ENCODE measurements at regions not wholly inside any gene's neighbourhood (a gene's known extent, or its start where the extent isn't known, plus 50 kb on each side); places are given as distances from the start of the nearest gene placed in this dataset.
"Not testable (repeated sequence)": the region's sequence is repeated elsewhere in the genome, so short reads cannot be mapped to it uniquely, and the experiment has no call there.

DNA sequence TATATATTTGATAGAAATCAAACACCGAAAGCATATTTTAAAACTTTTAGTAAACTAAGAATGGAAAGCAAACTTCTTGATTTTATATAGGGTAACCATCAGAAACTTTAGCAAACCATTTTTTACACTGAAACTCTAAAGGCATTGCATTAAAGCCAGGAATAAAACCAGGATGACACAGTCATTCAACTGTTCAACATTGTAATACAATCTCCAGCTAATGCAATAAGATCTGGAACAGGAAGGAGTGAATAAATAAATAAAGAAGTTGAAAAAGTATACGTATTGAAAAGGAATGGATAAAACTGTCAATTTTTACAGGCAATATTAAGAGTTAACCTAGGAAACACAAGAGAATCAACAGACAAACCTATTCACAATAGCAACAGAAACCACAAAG is 181.9 kb upstream of the TTC14 start:
- no peak for DNase-seq (ENCODE audit: low spot score)

DNA sequence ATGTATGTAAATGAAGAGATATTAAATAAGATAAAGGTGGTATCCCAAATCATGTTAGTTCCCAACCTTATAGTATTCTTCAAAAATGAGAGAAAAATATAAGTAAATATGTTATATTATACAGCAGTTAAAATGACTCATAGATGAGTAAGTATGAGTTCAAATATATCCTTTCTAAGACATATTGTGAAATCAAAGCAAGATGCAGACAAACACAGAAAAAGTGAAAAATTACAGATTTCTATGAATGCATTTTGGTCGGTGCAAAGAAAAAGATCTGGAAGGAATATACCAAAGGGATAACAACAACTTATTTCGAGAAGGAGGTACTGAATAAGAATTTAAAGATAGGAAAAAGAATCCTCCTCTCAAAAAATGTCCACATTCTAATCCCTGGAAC is 181.2 kb upstream of the TTC14 start:
- no peak for DNase-seq (ENCODE audit: low spot score)

DNA sequence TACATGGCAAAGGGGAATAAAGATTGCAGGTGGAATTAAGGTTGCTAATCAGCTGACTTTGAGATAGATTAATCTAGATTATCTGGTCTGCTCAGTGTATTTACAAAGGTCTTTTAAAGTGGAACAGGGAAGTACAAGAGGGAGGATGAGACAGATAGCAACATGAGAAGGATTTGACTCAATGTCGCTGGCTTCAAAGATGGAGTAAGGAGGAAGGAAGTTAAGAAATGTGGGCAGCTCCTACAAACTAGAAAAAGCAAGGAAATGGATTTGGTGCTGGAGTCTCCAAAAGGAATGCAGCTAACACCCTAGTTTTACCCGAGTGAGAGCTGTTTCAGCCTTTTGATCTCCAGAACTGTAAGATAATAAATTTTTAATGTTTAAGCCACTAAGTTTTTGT is 180.7 kb upstream of the TTC14 start:
- no peak for DNase-seq (ENCODE audit: low spot score)

DNA sequence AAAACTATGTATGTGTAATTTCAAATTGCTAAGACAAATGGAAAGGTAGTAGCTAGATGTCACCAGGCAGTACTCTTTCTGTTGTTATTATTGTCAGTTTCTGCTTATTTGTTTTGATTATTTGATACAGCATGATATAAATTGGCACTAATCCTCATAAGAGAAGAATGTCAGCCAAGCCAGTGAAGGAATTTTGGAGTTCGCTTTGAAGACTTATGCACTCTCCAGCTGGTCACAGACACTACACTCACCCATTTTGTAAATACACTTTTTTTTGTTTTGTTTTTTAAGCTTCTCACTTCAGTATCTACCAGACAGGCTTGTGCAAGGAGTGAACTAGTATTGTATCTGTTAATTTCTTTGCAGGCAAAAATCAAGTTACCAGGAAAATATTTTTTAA is 180.2 kb upstream of the TTC14 start:
- no peak for DNase-seq (ENCODE audit: low spot score)

DNA sequence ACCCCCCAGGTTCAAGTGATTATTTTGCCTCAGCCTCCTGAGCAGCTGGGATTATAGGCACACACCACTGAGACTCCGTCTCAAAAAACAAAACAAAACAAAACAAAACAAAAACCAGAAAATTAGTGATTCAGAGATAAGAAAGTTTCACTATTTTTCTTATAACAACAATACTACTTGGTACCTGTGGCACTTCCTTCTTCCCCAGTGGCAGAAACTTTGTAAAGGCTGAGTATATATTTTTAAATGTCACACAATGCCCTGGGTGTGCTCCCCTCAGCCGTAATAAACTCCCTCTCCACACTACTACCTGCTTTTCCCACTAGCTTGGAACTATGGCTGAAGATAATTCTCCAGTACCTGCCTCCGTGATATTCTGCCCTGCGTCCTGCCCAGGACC is 177.7 kb upstream of the TTC14 start:
- DNase-seq (ENCODE audit: low spot score), result not testable (repeated sequence)

DNA sequence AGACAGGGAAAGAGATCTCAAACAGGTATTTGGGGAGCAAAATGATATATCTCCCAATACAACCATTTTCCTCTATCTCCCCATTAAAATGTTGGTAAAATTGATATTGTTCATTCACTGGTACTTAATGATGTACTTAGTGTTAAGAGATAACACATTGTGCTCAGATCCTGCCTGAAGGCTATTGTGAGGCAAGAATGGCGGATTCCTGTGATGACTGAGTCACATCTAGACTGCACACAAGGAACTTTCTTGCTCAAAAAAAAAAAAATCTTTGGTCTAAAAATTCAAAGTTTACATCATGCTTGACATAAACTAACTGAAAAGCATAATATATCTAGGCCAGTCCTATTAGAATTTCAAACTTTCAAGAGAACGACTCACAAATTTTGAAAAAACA is 171.1 kb upstream of the TTC14 start:
- no peak for DNase-seq (ENCODE audit: low spot score)

DNA sequence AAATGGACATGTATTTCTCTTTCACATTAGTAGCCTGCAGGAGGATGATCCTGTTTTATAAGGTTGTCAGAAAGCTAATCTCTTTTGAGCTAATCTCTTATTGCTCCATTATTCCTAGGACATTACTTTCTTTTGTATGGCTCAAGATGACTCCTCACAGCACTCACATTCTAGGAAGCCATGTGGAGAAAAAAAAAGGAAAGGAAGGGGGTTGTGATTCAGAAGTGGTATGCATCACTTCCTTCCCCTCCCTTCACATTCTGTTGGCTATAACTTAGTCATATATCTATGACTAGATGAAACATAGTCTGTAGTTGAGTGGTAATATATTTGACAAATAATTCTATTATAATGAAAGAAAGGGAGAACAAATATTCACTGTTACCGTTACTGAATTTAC is 168.8 kb upstream of the TTC14 start:
- DNase-seq (ENCODE audit: low spot score), result no peak

DNA sequence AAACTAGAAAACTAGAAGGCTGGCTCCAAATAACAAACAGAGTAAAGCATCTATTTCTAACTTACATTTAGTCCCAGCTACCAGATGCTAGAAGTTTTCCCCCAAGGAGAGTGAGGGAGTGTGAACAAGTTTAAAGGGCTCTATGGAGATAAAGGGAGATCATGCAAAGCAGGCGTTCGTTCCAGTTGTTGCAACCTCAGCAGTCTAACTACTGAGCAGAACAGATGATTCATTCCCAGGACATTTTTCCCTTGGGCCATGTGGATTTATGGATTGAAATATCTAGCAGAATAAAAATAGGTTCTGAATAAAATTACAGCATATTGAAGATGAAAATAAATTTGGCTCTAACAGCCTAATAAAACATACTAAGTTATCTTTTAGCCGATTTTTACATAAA is 154.8 kb upstream of the TTC14 start:
- no peak for DNase-seq (ENCODE audit: low spot score)

DNA sequence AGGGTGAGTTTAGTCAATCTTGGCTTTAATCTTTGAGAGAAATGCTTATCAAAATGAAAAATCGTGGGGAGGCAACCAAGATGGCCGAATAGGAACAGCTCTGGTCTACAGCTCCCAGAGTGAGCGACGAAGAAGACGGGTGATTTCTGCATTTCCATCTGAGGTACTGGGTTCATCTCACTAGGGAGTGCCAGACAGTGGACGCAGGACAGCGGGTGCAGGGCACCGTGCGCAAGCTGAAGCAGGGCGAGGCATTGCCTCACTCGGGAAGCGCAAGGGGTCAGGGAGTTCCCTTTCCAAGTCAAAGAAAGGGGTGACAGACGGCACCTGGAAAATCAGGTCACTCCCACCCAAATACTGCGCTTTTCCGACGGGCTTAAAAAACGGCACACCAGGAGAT is 153.6 kb upstream of the TTC14 start:
- DNase-seq (ENCODE audit: low spot score), result not testable (repeated sequence)

DNA sequence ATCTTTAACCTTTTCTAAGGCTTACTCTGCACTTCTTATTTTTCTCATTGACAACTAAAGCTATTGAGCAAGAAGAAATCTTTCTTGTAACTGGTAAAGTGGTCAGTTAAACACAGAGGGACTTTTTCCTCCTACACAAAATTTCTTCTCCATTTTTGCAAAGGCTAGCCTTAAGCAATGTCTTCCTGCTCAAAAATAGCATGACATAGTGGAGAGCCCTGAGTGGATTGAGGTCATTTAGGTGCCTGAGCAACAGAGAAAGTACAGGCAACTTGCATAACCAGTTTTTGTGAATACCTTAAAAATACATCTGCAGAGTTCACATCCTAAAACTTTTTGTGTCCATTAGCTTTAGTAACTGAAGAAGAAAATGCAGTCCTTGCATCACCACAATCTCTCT is 144.7 kb upstream of the TTC14 start:
- DNase-seq (ENCODE audit: low spot score), result no peak

DNA sequence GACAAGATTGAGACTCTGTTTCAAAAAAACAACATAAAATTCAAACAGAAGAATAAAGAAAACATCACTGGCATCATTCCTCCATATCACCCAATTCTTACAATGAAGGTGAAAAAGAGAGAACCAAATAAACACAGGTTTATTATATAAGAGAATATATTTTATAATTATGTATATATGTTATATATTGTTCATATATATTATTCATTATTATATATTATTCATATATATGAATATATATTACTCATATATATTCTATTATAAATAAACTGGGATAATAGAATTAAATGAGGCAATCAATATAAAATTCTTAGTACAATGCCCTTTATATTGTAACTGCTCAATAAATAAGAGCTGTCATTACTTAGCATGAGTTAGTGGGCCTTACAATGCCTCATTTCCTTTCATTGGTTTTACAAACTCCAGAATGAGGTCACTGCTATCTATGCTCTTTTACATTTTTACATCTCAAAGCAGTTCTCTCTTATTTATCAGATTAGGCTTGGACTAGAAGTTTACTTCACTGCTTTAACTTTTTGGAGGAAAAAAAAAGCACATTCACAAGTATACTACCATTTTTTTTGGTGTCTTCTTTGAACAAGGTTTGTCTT is 135.5 kb upstream of the TTC14 start:
- DNase-seq (ENCODE audit: low spot score), result no peak

DNA sequence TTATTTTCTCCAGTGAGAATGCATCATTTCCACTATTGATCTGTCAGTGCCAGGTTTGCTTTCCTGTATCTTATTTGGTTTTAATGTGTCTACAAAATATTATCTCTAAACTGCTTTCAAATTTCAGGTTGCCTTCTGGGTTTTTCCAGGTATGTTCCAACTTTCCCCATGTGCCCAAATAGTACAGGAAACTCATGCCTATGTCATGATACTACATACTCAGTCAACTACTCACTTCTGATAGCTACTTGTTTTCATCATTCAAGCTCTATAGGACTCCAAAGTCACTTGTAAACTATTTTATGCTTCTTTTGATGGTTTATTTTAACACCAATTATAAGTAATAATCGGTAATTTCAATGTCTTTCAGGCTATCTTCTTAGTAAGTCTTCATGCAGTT is 134.8 kb upstream of the TTC14 start:
- no peak for DNase-seq (ENCODE audit: low spot score)

DNA sequence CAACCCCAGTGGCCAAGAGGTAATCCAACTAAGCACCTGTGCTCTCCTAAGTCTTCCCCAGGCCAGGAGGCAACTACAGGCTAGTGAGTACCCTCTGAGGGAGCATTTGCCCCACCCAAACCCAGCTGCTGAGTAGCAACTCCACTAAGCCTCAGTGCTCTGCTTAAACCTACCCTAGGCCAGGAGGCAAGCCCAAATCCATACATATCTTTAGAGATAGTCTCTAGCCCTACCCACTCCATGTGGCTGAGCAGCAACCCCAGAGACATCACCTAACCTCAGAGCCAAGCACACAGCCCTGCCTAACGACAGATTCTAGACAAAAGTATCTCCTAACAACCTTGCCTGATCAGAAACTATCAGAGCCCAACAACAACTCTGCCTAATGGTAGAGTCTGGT is 132.8 kb upstream of the TTC14 start:
- DNase-seq (ENCODE audit: low spot score), result no peak

DNA sequence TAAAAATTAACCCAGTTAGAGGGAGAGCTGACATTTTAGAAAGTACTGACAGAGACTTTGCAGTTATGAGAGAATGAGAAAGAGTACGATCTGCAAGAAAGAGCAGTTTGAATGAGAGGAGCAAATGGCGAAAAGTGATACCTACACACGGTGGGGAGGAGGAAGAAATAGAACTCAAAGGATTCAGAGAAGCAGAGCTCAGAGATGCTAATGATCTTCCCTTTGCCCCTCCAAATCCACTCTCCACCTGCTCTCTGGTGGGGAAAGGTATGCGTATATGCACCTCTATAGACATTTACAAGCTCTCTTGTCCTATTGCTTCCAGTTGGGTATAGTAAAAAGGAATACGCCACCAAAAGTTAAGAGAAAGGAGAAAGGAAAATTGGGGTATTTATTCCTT is 123.3 kb upstream of the TTC14 start:
- DNase-seq (ENCODE audit: low spot score), result no peak

DNA sequence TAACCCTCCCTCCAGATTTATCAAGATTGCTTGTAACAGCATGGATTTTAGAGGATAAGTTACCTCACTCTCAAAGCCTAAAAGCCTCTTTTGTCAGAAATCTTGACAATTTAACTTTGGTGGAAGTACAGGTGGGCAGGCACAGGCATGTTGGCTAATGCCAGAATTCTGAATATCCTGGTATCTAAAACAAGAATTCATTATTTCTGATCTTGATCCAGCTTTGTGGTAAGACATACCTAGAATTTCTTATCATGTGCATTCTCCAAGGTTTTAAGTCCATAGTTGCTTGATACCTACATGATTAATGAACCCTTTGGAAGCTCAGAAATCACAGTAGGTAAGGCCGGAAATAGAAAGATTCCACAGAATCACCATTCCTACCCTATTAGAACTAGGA is 109.9 kb upstream of the TTC14 start:
- no peak for DNase-seq (ENCODE audit: low spot score)

DNA sequence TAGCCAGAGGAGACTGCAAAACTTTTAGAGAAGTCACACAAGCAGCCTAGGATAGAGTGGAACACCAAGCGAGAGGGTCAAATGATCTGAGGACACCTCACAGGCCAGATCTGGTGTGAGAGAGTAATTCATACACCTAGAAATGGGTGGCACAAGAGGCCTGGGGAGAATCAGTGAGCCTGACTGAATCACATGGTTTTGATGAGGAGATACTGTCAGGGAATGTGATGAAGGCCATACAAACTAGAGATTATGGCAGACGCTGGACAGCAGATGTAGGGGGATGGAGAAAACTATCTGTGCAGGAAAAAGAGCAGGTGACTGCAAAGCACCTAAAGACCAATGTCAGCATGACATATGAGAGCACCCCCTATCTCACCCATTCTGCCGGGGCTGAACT is 105.0 kb upstream of the TTC14 start:
- DNase-seq (ENCODE audit: low spot score), result no peak

DNA sequence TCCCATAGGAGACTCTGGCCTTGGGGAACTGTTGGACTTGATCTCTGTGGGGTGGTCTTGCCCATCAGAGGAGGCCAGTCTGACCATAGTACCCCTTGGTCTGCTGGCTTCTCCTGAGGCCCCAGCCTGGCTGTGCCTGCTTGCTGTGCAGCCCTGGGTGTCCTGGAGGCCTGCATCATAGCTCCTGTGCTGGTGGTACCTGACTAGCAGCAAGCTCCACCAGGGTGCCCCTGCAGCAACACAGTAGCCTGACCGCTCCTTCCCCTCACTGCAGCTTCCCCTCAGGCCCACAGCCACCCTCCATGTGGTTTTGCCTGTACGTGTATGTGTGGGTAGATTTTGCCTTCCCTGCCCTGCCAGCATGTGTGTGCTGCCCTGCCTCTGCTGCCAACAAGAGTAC is 85.6 kb upstream of the TTC14 start:
- no peak for DNase-seq (ENCODE audit: low spot score)

DNA sequence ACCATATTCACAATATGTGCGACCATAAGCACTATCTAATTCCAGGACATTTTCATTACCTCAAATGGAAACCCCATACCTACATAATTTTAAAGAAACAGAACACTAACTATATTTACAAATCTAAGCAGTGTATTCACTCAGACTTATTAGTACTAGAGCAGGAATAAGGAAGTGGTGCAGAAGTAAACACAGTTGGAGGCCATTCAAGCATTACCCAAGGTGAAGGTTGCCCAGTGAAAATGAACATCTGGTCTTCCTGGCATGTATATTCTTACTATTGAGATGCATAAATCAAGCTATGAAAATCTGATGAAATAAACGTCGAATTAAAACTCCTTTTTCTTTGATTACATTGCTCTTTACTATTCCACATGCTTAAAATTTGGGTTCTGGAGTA is 78.9 kb upstream of the TTC14 start:
- DNase-seq (ENCODE audit: low spot score), result no peak

DNA sequence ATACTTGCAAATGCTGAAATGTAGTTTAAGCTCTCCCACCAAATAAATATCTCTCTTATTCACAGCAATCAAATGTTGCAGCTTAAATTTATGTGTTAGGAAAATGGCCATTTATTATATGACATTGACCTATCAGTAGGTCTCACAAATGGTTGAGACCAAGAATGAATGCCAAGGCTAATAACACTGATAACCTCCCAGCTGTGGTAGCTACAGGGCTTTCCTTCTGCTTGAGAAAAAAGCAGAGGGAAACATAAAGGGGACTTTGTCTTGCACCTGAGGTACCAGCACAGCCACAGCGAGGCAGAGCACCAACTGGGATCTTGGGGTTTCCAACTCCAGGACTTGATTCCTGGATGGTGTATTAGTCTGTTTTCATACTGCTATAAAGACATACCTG is 73.1 kb upstream of the TTC14 start:
- DNase-seq (ENCODE audit: low spot score), result no peak

DNA sequence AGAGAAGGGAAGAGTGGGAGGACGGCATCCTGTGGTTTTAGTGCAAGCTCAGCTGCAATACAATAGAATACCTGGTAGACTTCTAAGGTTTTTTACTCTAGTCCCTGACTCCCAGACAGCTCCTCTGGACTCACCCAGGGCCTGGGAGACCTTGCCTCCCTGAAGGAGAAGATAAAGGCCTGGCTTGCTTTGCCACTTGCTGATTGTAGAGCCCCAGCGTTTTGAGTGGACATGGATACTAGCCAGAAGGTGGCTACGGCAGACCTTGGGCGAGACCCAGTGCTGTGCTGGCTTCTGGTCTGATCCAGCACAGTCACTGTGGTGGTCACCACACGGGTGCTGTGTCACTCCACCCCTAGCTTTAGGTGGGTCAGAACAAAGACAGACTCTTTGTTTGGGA is 72.2 kb upstream of the TTC14 start:
- DNase-seq (ENCODE audit: low spot score), result no peak

DNA sequence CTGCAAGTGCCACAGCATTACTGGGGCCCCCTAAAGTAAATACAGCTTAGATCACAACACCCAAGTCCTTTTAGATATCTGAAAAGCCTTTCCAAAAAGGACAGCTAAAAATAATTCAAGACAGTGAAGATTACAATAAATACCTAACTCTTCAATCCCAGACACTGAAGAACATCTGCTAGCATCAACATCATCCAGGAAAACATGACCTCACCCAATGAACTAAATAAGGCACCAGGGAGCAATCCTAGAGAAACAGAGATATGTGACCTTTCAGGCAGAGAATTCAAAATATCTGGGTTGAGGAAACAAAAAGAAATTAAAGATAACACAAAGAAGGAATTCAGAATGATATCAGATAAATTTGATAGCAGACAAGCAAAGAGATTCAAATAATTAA is 71.7 kb upstream of the TTC14 start:
- no peak for DNase-seq (ENCODE audit: low spot score)

DNA sequence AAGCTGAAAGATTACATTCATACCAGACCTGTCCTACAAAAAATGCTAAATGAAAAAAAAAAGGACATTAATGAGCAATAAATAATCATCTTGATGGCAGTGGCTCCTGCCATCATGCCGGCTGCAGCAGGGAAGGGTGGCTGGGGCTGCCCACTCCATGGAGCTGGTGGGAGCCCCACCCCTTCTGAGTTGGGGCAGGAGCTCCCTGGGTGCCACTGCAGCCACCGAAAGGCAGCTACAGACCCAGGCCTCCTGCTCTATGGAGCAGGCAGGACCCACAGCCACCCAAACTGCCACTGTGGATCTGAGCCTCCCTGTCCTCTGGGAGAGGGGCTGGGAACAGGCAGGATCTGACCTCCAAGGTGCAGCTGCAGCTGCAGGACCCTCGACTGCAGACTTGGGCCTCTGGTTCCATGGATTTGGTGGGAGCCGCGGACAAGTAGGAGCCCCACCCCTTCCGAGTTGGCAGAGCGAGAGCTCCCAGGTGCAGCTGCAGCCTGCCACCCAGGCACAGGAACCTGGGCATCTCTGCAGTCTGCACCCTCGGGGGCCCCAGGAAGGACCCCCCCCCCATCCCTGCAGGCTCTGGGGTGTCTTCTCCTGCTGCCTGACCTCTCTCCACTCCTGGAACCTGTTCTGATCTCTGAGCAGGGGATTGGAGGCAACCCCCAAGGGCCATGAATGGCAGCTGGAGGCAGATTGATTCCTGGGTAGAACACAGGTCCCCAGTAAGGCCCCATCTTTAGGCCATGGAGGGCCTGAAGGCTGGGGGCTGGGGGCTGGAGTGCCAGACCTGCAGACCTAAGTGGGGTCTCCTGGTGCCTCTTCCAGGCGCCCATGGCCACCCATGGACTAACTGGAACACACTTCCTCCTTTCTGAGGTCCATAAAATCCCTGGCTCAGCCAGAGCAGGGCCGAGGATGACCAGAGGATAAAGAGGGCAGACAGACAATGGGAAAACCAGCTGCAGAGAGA is 70.4 kb upstream of the TTC14 start:
- DNase-seq (ENCODE audit: low spot score), result no peak

DNA sequence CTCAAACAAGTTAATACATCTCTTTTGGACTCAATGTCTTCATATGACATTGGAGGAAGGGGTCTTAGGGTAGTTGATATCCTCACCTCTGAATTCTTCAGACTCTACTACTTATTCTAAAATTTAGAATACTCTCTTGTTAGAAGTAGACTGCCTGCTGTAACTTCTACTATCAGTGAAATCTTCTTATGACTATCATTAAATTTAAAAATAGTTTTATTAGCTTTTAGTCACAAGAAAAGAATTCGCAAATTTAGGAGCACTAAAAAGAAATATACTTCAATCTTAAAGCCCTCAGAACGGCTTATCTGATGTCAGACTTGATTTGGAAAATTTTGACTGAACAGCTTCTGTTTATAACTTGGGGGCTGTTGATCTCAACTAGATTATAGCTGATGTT is 67.1 kb upstream of the TTC14 start:
- DNase-seq (ENCODE audit: low spot score), result no peak

DNA sequence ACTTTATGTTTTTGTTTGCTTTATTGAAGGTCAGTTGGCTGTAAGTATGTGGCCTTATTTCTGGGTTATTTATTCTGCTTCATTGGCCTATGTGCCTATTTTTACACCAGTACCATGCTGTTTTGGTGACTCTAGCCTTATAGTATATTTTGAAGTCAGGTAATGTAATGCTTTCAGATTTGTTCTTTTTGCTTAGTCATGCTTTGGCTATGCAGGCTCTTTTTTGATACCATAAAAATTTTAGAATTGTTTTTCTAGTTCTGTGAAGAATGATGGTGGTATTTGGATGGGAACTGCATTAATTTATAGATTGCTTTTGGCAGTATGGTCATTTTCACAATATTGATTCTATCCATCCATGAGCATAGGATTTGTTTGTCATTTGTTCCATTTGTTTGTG is 63.5 kb upstream of the TTC14 start:
- no peak for DNase-seq (ENCODE audit: low spot score)
